ENCODE measurements at regions not wholly inside any gene's neighbourhood (a gene's known extent, or its start where the extent isn't known, plus 50 kb on each side); places are given as distances from the start of the nearest gene placed in this dataset.

GRCh38 chr10:108850138-108850854 lies 1073.0 kb downstream of the XPNPEP1 start:
- Histone ChIP-seq H4K20me1 (ENCODE audit: control insufficient read depth, insufficient read depth, low read length, poor library complexity, severe bottlenecking) (no peaks in the 10 kb centered on the region), H3K4me2 (replicated peaks; ENCODE audit: low read depth, low read length, poor library complexity, severe bottlenecking) (peak overlapping the region; percentile 53), H3K27ac (ENCODE audit: low read length in 2 of 2) (peak overlapping the region in 1 of 2 donors; percentile 0), H3K79me2 (ENCODE audit: control insufficient read depth, insufficient read depth, low read length) (no peaks in the 10 kb centered on the region), H3K9me3 (ENCODE audit: control extremely low read depth in 1 of 3, control insufficient read depth in 2 of 3, insufficient read depth in 1 of 3, low read length in 2 of 3) (no peaks in the 10 kb centered on the region), H3K27me3 (replicated peaks in 1 of 4; ENCODE audit: control extremely low read depth in 1 of 4, control insufficient read depth in 3 of 4, insufficient read depth in 4 of 4, low read length in 3 of 4) (no peaks in the 10 kb centered on the region), H3K36me3 (replicated peaks in 1 of 2; ENCODE audit: control extremely low read depth in 1 of 2, control insufficient read depth in 1 of 2, extremely low read depth in 1 of 2, insufficient read depth in 2 of 2, low read length in 1 of 2) (no peaks in the 10 kb centered on the region), H3K4me1 (ENCODE audit: control insufficient read depth in 2 of 2, insufficient read depth in 2 of 2, low read length in 2 of 2) (peaks cover 34 to 36% of the 10 kb centered on the region in 2 donors), H3K9ac (ENCODE audit: low read length) (peak overlapping the region; percentile 38), H2AFZ (ENCODE audit: insufficient read depth, low read depth, low read length, poor library complexity, severe bottlenecking) (no peak overlapping the region), H3K4me3 (ENCODE audit: control extremely low read depth in 1 of 5, extremely low read depth in 1 of 5, insufficient read depth in 1 of 5, low read depth in 2 of 5, low read length in 4 of 5) (peak overlapping the region in 1 of 5 experiments; percentile 29)
- Mint-ChIP-seq H3K27ac (no peak overlapping the region), H3K4me1 (peaks cover 36% of the 10 kb centered on the region), H3K27me3 (no peaks in the 10 kb centered on the region), H3K9me3 (ENCODE audit: insufficient read depth) (no peaks in the 10 kb centered on the region), H3K4me3 (peak overlapping the region; percentile 51)
- no peak for TF ChIP-seq CTCF (IDR thresholded peaks at IDR 0.05)
- TF ChIP-seq EZH2 (IDR thresholded peaks at IDR 0.05; ENCODE audit: borderline replicate concordance, insufficient read depth, low read depth, low read length, poor library complexity, severe bottlenecking): no peak
- no CpG with 5 or more reads among the region's 1 CpG for WGBS (ENCODE audit: insufficient coverage)
- intact Hi-C loops (cut with micrococcal nuclease): loop anchor here (2.0 kb wide), 1 partner anchor 45 kb away; no protein-coding TSS in a partner anchor
- ATAC-seq (ENCODE audit: low read depth): peak; percentile 76
- POLR2A ChIA-PET: no interaction called here
- peak; percentile 64 for DNase-seq
- CTCF ChIA-PET: interaction anchor here (1.0 kb wide), 1 partner anchor 47 kb away, joined by 3 read pairs; no protein-coding TSS in a partner anchor

DNA sequence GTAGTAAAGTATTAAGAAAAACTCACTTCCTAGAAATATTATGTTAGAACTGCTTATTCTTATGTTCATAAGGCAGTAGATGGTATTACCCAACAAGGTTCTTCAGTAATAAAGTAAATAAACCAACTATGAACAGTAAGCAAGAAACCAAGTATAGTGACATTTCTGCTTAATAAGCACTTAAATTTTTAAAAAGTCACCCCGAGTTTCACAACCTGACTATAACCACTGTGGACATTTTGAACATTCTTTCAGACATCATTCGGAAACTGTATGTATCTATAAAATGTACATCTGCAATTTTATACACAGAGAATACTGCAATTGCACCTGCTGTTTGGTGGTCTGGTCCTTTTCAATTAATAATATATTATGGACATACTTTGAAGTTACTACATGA lies 1073.6 kb downstream of the XPNPEP1 start:
- H4K20me1 ChIP-seq (ENCODE audit: control insufficient read depth, insufficient read depth, low read length, poor library complexity, severe bottlenecking): no peaks in the 10 kb centered on the region
- H3K4me2 ChIP-seq (replicated peaks; ENCODE audit: low read depth, low read length, poor library complexity, severe bottlenecking): peak overlapping the region; percentile 53
- TF ChIP-seq EZH2 (IDR thresholded peaks at IDR 0.05; ENCODE audit: borderline replicate concordance, insufficient read depth, low read depth, low read length, poor library complexity, severe bottlenecking) (no peak), CTCF (IDR thresholded peaks at IDR 0.05) (no peak)
- H3K36me3 ChIP-seq (replicated peaks in 1 of 2; ENCODE audit: control extremely low read depth in 1 of 2, control insufficient read depth in 1 of 2, extremely low read depth in 1 of 2, insufficient read depth in 2 of 2, low read length in 1 of 2): no peaks in the 10 kb centered on the region
- H3K27me3 ChIP-seq (replicated peaks in 1 of 4; ENCODE audit: control extremely low read depth in 1 of 4, control insufficient read depth in 3 of 4, insufficient read depth in 4 of 4, low read length in 3 of 4): no peaks in the 10 kb centered on the region
- peaks cover 34 to 36% of the 10 kb centered on the region in 2 donors for H3K4me1 ChIP-seq (ENCODE audit: control insufficient read depth in 2 of 2, insufficient read depth in 2 of 2, low read length in 2 of 2)
- H3K9ac ChIP-seq (ENCODE audit: low read length): no peak overlapping the region
- H3K9me3 ChIP-seq (ENCODE audit: control extremely low read depth in 1 of 3, control insufficient read depth in 2 of 3, insufficient read depth in 1 of 3, low read length in 2 of 3): no peaks in the 10 kb centered on the region
- Mint-ChIP-seq H3K4me1 (peaks cover 36% of the 10 kb centered on the region), H3K4me3 (no peak overlapping the region), H3K27ac (no peak overlapping the region), H3K9me3 (ENCODE audit: insufficient read depth) (no peaks in the 10 kb centered on the region), H3K27me3 (no peaks in the 10 kb centered on the region)
- POLR2A ChIA-PET: no interaction called here
- CTCF ChIA-PET: interaction anchor here (1.0 kb wide), 1 partner anchor 47 kb away, joined by 3 read pairs; no protein-coding TSS in a partner anchor
- no CpG with 5 or more reads among the region's 2 CpGs for WGBS (ENCODE audit: insufficient coverage)
- H3K79me2 ChIP-seq (ENCODE audit: control insufficient read depth, insufficient read depth, low read length): no peaks in the 10 kb centered on the region
- no peak overlapping the region for H3K27ac ChIP-seq (ENCODE audit: low read length in 2 of 2)
- ATAC-seq (ENCODE audit: low read depth): peak; percentile 16
- H2AFZ ChIP-seq (ENCODE audit: insufficient read depth, low read depth, low read length, poor library complexity, severe bottlenecking): no peak overlapping the region
- H3K4me3 ChIP-seq (ENCODE audit: control extremely low read depth in 1 of 5, extremely low read depth in 1 of 5, insufficient read depth in 1 of 5, low read depth in 2 of 5, low read length in 4 of 5): no peak overlapping the region
- no peak for DNase-seq
- intact Hi-C loops (cut with micrococcal nuclease): loop anchor here (2.0 kb wide), 1 partner anchor 45 kb away; no protein-coding TSS in a partner anchor

Measured in B cell (primary cell).